ENCODE measurements at regions not wholly inside any gene's neighbourhood (a gene's known extent, or its start where the extent isn't known, plus 50 kb on each side); places are given as distances from the start of the nearest gene placed in this dataset.

DNA sequence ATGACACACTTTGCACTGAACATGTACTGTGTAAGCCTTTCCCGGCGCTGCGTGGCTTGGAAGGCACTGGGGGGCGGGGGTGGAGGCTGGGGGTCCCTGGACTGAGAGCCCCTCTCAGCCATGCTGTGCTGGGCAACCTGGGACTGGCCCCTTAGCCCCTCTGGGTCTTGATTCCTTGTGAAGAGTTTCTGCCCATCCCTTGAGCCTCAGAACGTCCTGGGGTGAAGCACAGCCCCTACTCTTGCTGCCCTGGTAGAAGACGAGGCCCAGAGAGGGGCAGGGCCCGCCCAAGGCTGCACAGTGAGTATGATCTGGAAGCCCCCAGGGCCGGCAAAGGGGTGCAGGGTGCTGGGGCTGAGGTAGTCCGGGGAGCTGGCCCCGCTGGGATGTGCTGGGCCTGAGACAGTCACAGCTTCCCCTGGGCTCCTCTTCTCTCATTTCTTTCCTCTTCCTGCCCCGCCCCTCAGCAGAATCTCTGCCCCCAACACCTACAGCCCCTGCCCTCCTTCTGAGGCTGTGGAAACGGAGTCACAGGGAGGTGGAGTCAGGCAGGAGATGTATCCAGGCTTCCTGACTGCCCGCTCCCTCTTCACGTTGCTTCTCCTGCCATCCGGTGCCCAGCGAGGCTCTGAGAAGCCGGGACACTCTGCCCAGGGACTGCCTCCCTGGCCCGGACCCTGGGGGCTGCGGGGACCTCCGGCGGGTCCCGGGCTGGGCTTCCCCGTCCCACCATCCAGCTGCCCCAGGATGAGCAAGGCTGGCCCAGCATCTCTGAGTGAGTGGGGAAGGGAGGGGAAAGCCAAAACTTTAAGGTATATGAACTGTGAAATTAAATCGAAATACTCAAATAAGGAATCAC is 60.5 kb downstream of the UNCX start:
- H3K36me3 ChIP-seq, result no peaks in the 10 kb centered on the region
- H3K9me3 ChIP-seq, result no peaks in the 10 kb centered on the region
- no peak for DNase-seq
- intact Hi-C loops (cut with DNase I; ENCODE audit: low total_unique reads), result no loop called here
- no peak overlapping the region for H3K27ac ChIP-seq
- no peak overlapping the region for H3K4me3 ChIP-seq
- H3K4me1 ChIP-seq, result peaks cover 0 to 11% of the 10 kb centered on the region in 2 donors
- no peak for TF ChIP-seq POLR2A (IDR thresholded peaks at IDR 0.05)
- peaks cover 0 to 29% of the 10 kb centered on the region in 2 donors for H3K27me3 ChIP-seq

DNA sequence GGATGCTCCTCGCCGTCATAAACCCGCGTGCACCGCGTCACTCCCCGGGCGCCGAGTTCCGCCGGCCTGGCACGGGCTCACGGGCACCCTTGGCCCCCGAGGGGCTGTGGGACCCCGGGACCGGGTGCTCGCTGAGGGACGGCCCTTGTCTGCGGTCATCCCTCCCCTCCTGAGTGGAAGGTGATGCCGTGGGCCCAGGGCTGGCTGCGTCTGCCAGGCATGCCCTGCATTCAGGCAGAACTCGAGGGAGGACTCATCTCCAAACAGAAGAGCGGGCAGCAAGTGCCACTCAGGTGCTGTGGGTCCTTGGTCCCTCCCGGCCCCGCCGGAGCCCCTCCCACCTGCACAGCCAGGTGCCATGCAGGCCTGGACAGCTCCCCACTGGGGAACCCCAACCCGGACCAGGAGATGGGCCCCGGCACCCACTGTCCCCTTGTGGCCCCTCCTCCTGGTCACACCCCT is 61.3 kb downstream of the UNCX start:
- peaks cover 0 to 11% of the 10 kb centered on the region in 2 donors for H3K4me1 ChIP-seq
- H3K27me3 ChIP-seq, result peaks cover 0 to 29% of the 10 kb centered on the region in 2 donors
- no peaks in the 10 kb centered on the region for H3K36me3 ChIP-seq
- H3K27ac ChIP-seq, result no peak overlapping the region
- no peaks in the 10 kb centered on the region for H3K9me3 ChIP-seq
- intact Hi-C loops (cut with DNase I; ENCODE audit: low total_unique reads), result no loop called here
- TF ChIP-seq POLR2A (IDR thresholded peaks at IDR 0.05), result no peak
- TF ChIP-seq, protein P1, sequence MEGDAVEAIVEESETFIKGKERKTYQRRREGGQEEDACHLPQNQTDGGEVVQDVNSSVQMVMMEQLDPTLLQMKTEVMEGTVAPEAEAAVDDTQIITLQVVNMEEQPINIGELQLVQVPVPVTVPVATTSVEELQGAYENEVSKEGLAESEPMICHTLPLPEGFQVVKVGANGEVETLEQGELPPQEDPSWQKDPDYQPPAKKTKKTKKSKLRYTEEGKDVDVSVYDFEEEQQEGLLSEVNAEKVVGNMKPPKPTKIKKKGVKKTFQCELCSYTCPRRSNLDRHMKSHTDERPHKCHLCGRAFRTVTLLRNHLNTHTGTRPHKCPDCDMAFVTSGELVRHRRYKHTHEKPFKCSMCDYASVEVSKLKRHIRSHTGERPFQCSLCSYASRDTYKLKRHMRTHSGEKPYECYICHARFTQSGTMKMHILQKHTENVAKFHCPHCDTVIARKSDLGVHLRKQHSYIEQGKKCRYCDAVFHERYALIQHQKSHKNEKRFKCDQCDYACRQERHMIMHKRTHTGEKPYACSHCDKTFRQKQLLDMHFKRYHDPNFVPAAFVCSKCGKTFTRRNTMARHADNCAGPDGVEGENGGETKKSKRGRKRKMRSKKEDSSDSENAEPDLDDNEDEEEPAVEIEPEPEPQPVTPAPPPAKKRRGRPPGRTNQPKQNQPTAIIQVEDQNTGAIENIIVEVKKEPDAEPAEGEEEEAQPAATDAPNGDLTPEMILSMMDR (IDR thresholded peaks at IDR 0.05), result no peak
- no peak overlapping the region for H3K4me3 ChIP-seq
- DNase-seq, result no peak

DNA sequence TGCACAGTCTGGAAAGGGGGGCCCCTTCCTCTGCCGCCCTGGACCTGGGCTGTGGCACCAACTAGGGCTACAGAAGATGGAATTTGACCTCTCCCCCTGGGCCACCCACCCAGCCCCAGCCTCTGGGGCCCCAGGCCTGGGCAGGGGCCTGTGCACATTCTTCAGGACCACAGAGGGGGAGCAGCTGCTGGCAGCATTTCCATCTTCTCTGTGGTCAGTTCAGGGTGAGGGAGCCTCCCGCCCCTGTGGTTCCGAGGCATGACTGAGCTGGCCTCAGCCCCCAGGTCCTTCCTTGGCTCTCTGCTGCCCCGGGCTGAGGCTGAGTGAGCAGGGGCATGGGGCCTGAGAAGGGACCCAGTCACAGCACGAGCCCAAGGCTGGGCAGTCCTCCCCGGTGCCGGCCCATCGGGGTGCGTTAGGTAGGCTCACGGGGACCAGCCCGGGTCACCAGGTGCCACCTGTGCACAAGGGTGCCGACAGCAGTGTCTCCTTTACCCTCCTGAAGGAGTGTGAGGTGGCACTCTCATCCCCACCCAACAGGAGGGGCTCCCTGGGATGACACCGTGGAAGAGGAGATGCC is 63.2 kb downstream of the UNCX start:
- H3K4me3 ChIP-seq, result no peak overlapping the region
- H3K27ac ChIP-seq, result no peak overlapping the region
- H3K4me1 ChIP-seq, result no peaks in the 10 kb centered on the region
- peaks cover 0 to 29% of the 10 kb centered on the region in 2 donors for H3K27me3 ChIP-seq
- intact Hi-C loops (cut with DNase I; ENCODE audit: low total_unique reads), result no loop called here
- H3K36me3 ChIP-seq, result no peaks in the 10 kb centered on the region
- H3K9me3 ChIP-seq, result no peaks in the 10 kb centered on the region
- DNase-seq, result no peak
- no peak for TF ChIP-seq POLR2A (IDR thresholded peaks at IDR 0.05)
- TF ChIP-seq, protein P1 (IDR thresholded peaks at IDR 0.05), result no peak

DNA sequence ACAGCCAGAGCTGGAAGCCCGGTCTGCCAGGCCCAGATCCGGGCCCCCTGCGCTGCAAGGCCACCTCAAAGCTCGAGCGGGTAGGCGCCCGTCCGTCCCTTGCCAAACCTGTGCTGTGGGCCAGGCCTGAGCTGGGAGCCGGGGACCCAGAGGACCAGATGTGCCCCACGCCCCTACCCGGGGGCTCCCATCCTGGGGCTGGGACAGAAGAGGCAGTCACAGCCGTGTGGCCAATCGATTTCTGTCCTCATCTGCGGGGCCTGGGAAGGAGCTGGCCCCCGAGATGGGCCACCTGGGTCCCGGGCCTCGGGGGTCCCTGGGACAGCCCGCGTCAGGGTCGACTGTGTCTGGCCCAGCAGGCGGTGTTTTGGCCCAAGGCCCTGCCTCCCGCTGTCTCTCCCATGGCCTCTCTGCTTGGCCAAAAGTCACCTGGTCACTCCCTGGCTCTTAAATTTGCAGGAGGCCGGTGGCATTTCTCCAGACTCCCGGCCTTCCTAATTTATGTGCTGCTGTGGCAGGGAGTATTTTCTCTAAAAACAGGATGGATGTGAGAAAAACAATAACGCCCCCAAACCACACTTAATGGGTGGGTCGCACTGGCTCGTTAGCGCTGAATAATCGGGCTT is 63.8 kb downstream of the UNCX start:
- Histone ChIP-seq H3K36me3 (no peaks in the 10 kb centered on the region), H3K9me3 (no peaks in the 10 kb centered on the region), H3K4me1 (no peaks in the 10 kb centered on the region), H3K27me3 (peaks cover 0 to 25% of the 10 kb centered on the region in 2 donors), H3K4me3 (no peak overlapping the region), H3K27ac (no peak overlapping the region)
- TF ChIP-seq, protein P1 (IDR thresholded peaks at IDR 0.05), result no peak
- TF ChIP-seq POLR2A (IDR thresholded peaks at IDR 0.05), result no peak
- intact Hi-C loops (cut with DNase I; ENCODE audit: low total_unique reads), result no loop called here
- no peak for DNase-seq

DNA sequence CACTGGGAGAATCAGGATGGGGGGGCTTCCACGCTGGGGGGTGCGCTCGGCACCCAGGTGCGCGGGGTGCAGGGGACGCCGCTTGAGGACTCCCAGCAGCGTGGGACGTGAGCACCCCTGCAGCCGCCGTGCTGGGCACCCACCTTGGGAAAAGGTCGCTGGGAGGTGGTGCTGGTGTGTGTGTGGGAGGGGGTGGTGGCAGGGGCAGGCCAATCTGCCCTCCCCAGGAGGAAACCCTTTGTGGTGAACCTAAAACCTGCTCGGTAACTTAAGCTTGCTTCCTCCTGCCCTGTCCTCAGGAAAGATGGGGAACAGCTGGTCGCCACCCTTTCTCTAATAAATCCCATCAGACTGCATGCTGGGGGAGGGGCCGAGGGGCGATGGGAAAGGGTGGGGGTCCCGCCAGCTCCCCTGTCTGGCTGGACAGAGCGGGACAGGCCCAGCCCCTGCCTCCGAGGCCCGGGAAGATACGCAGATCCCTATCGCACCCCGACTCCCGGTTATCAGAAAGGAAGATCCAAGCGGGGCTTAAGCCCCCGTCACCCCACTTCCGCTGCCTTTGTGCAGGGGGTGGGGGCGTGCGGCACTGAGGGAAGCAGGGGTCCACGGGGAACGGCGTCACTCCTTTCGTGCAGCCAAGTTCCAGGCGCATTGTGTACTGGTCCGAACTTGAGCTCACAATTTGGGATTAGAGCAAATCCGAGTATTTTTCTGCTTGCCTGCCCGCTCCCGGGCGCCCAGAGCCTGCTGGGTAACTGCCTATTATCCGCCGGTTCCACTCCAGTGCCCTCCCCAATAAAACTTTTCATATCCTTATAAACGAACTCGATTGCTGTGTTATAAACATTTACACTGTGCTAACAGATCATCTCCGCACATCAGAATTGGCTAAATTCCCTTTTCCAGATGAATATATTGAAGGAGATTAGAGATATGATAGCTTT is 64.6 kb downstream of the UNCX start:
- no peaks in the 10 kb centered on the region for H3K9me3 ChIP-seq
- intact Hi-C loops (cut with DNase I; ENCODE audit: low total_unique reads), result no loop called here
- no peak overlapping the region for H3K27ac ChIP-seq
- TF ChIP-seq, protein P1 (IDR thresholded peaks at IDR 0.05), result no peak
- no peak for TF ChIP-seq POLR2A (IDR thresholded peaks at IDR 0.05)
- H3K4me3 ChIP-seq, result no peak overlapping the region
- peaks cover 0 to 18% of the 10 kb centered on the region in 2 donors for H3K27me3 ChIP-seq
- no peak for DNase-seq
- no peaks in the 10 kb centered on the region for H3K36me3 ChIP-seq
- H3K4me1 ChIP-seq, result no peaks in the 10 kb centered on the region

Measured in uterus (tissue), 3 donors.